Caco-2 (cell line): ENCODE measurements at regions not wholly inside any gene's neighbourhood (a gene's known extent, or its start where the extent isn't known, plus 50 kb on each side); places are given as distances from the start of the nearest gene placed in this dataset.

Source experiments
- BruUV-seq: library from RNA; stranded (reverse); fragments of 400-500 nt; replicated peaks from 2 replicates; lab custom pipeline; 2021; lab: Mats Ljungman, UMichigan
- CTCF ChIA-PET: fragments of 300-600 bp; sonication (Branson Sonifier 250); formaldehyde crosslinking; loops from one replicate; lab custom pipeline; 2022; ENCODE audit warnings: antibody characterized with exemption; lab: Charles Lee
- POLR2A ChIA-PET: fragments of 300-600 bp; sonication (Branson Sonifier 250); formaldehyde crosslinking; loops from one replicate; lab custom pipeline; 2022; ENCODE audit warnings: antibody characterized with exemption; lab: Charles Lee
- DNase-seq, 2 experiments: peaks; one replicate each; pipeline versions ENCODE4 v3.0.0 to v3.0.0-alpha.2; 2020 to 2022
- H3K27me3 ChIP-seq: replicated peaks from 2 replicates; pipeline ENCODE4 v1.6.0; 2011; ENCODE audit warnings: low read length; ENCODE audit not compliant: control insufficient read depth, insufficient read depth
- H3K36me3 ChIP-seq: 2 replicates; pipeline ENCODE4 v1.5.1; 2011; ENCODE audit warnings: low read length; ENCODE audit not compliant: control insufficient read depth, insufficient read depth
- H3K4me1 ChIP-seq: fragments of 250-450 bp; sonication (Bioruptor Pico); 2 replicates; pipeline ENCODE4 v1.5.1; 2020; ENCODE audit warnings: mild to moderate bottlenecking
- H3K4me3 ChIP-seq: 2 replicates; pipeline ENCODE4 v1.5.1; 2011; ENCODE audit warnings: low read depth, mild to moderate bottlenecking, control low read depth, low read length
- H3K9me3 ChIP-seq: fragments of 250-450 bp; sonication (Bioruptor Pico); 2 replicates; pipeline ENCODE4 v1.5.1; 2020; ENCODE audit warnings: mild to moderate bottlenecking, moderate library complexity
- H3K27ac Mint-ChIP-seq: one replicate; pipeline ENCODE4 v1.8.0; 2022; ENCODE audit warnings: mixed read lengths; ENCODE audit not compliant: unreplicated experiment
- H3K27me3 Mint-ChIP-seq: one replicate; pipeline ENCODE4 v1.8.0; 2022; ENCODE audit warnings: mixed read lengths; ENCODE audit not compliant: insufficient read depth, unreplicated experiment
- H3K36me3 Mint-ChIP-seq: one replicate; pipeline ENCODE4 v1.8.0; 2022; ENCODE audit warnings: mild to moderate bottlenecking, mixed read lengths; ENCODE audit not compliant: insufficient read depth, unreplicated experiment
- H3K4me1 Mint-ChIP-seq: one replicate; pipeline ENCODE4 v1.8.0; 2022; ENCODE audit warnings: low read depth, mixed read lengths; ENCODE audit not compliant: unreplicated experiment
- H3K4me3 Mint-ChIP-seq: one replicate; pipeline ENCODE4 v1.8.0; 2022; ENCODE audit warnings: mild to moderate bottlenecking, moderate library complexity, mixed read lengths; ENCODE audit not compliant: unreplicated experiment
- H3K9me3 Mint-ChIP-seq: one replicate; pipeline ENCODE4 v1.8.0; 2022; ENCODE audit warnings: mixed read lengths; ENCODE audit not compliant: unreplicated experiment
- CTCF ChIP-seq, 2 experiments: fragments of 200-600 bp in 1 of 2; IDR thresholded peaks; 1 replicate in 1 of 2; 2 replicates in 1 of 2; pipeline versions ENCODE4 v1.5.1 to v1.8.0; 2011 to 2022; ENCODE audit warnings: antibody characterized with exemption in 1 of 2, control low read depth in 1 of 2, inconsistent platforms in 1 of 2, low read depth in 1 of 2, low read length in 1 of 2, mild to moderate bottlenecking in 1 of 2, moderate library complexity in 1 of 2; ENCODE audit not compliant: insufficient read depth in 1 of 2, severe bottlenecking in 1 of 2, unreplicated experiment in 1 of 2
- intact Hi-C: fragments of 100-400 bp; cut with micrococcal nuclease; formaldehyde crosslinking; loops from one replicate; pipeline ENCODE4 v1.10.0; 2022; ENCODE audit not compliant: unreplicated experiment

- ChIA-PET CTCF (no interaction called here), POLR2A (no interaction called here)
- Histone ChIP-seq H3K36me3 (no peaks in the 10 kb centered on the region), H3K27me3 (no peaks in the 10 kb centered on the region), H3K4me1 (no peaks in the 10 kb centered on the region), H3K4me3 (no peak overlapping the region), H3K9me3 (no peaks in the 10 kb centered on the region)
- DNase-seq, result no peak
- Mint-ChIP-seq H3K27me3 (peaks cover 8% of the 10 kb centered on the region), H3K4me3 (no peak overlapping the region), H3K27ac (no peak overlapping the region), H3K36me3 (no peaks in the 10 kb centered on the region), H3K4me1 (no peaks in the 10 kb centered on the region), H3K9me3 (no peaks in the 10 kb centered on the region)
- intact Hi-C loops, result no loop called here
- BruUV-seq, result no TSS peak
- no peak for TF ChIP-seq CTCF (IDR thresholded peaks at IDR 0.05; ENCODE audit: insufficient read depth in 1 of 2, low read depth in 1 of 2, low read length in 1 of 2, severe bottlenecking in 1 of 2, unreplicated experiment in 1 of 2)
These were observed 84.9 kb downstream of the C11orf91 start for GRCh38 chr11:33615751-33616150.

GRCh38 chr11:33613404-33613803 lies 87.2 kb downstream of the C11orf91 start:
- H3K36me3 ChIP-seq, result no peaks in the 10 kb centered on the region
- Mint-ChIP-seq H3K27ac (no peak overlapping the region), H3K27me3 (peaks cover 3% of the 10 kb centered on the region), H3K9me3 (no peaks in the 10 kb centered on the region), H3K36me3 (no peaks in the 10 kb centered on the region), H3K4me3 (no peak overlapping the region), H3K4me1 (no peaks in the 10 kb centered on the region)
- no peaks in the 10 kb centered on the region for H3K27me3 ChIP-seq
- H3K4me3 ChIP-seq, result no peak overlapping the region
- intact Hi-C loops, result no loop called here
- DNase-seq, result no peak
- POLR2A ChIA-PET, result no interaction called here
- TF ChIP-seq CTCF (IDR thresholded peaks at IDR 0.05; ENCODE audit: insufficient read depth in 1 of 2, low read depth in 1 of 2, low read length in 1 of 2, severe bottlenecking in 1 of 2, unreplicated experiment in 1 of 2), result no peak
- CTCF ChIA-PET, result no interaction called here
- BruUV-seq, result no TSS peak
- H3K9me3 ChIP-seq, result no peaks in the 10 kb centered on the region
- no peaks in the 10 kb centered on the region for H3K4me1 ChIP-seq

GRCh38 chr11:33610903-33611302 lies 89.7 kb downstream of the C11orf91 start:
- Mint-ChIP-seq H3K4me3 (no peak overlapping the region), H3K27ac (no peak overlapping the region), H3K27me3 (peaks cover 3% of the 10 kb centered on the region), H3K36me3 (no peaks in the 10 kb centered on the region), H3K4me1 (no peaks in the 10 kb centered on the region), H3K9me3 (no peaks in the 10 kb centered on the region)
- BruUV-seq, result no TSS peak
- DNase-seq, result no peak
- intact Hi-C loops, result no loop called here
- no peaks in the 10 kb centered on the region for H3K9me3 ChIP-seq
- no peaks in the 10 kb centered on the region for H3K36me3 ChIP-seq
- H3K27me3 ChIP-seq, result no peaks in the 10 kb centered on the region
- no peaks in the 10 kb centered on the region for H3K4me1 ChIP-seq
- POLR2A ChIA-PET, result no interaction called here
- CTCF ChIA-PET, result no interaction called here
- TF ChIP-seq CTCF (IDR thresholded peaks at IDR 0.05; ENCODE audit: insufficient read depth in 1 of 2, low read depth in 1 of 2, low read length in 1 of 2, severe bottlenecking in 1 of 2, unreplicated experiment in 1 of 2), result no peak
- H3K4me3 ChIP-seq, result no peak overlapping the region
